ENCODE measurements at regions not wholly inside any gene's neighbourhood (a gene's known extent, or its start where the extent isn't known, plus 50 kb on each side); places are given as distances from the start of the nearest gene placed in this dataset.

GRCh38 chr11:64504999-64505398 is 50.7 kb upstream of the SLC22A11 start:
- TF ChIP-seq EZH2 (IDR thresholded peaks at IDR 0.05; ENCODE audit: insufficient read depth, poor library complexity, severe bottlenecking) (no peak), EZH2phosphoT487 (IDR thresholded peaks at IDR 0.05; ENCODE audit: insufficient read depth, low read depth) (no peak)
